T-helper 1 cell treated with Interleukin-12 subunit alpha and Interleukin-12 subunit beta and Interleukin-4 antibody, amounts not matched to agents 30 μg/mL and 1 μg/mL, for 36 hours (primary cell): ENCODE measurements at regions not wholly inside any gene's neighbourhood (a gene's known extent, or its start where the extent isn't known, plus 50 kb on each side); places are given as distances from the start of the nearest gene placed in this dataset.
"Not testable (repeated sequence)": the region's sequence is repeated elsewhere in the genome, so short reads cannot be mapped to it uniquely, and the experiment has no call there.

Experiments
- H3K27ac Mint-ChIP-seq: one replicate; pipeline ENCODE4 v1.8.0; 2021; ENCODE audit warnings: mild to moderate bottlenecking, mixed read lengths
- H3K27me3 Mint-ChIP-seq: one replicate; pipeline ENCODE4 v1.8.0; 2021; ENCODE audit warnings: low read depth, mixed read lengths
- H3K36me3 Mint-ChIP-seq: one replicate; pipeline ENCODE4 v1.8.0; 2021; ENCODE audit warnings: low read depth, mixed read lengths
- H3K4me1 Mint-ChIP-seq: one replicate; pipeline ENCODE4 v1.8.0; 2021; ENCODE audit warnings: low read depth, mixed read lengths
- H3K4me3 Mint-ChIP-seq: one replicate; pipeline ENCODE4 v1.8.0; 2021; ENCODE audit warnings: mild to moderate bottlenecking, moderate library complexity, mixed read lengths
- H3K9me3 Mint-ChIP-seq: one replicate; pipeline ENCODE4 v1.8.0; 2021; ENCODE audit warnings: mixed read lengths

GRCh38 chr16:86231996-86232350 lies 278.4 kb upstream of the FOXF1 start:
- Mint-ChIP-seq H3K36me3 (no peaks in the 10 kb centered on the region), H3K4me3 (no peak overlapping the region), H3K9me3 (no peaks in the 10 kb centered on the region), H3K27ac (no peak overlapping the region), H3K27me3 (peaks cover 4% of the 10 kb centered on the region), H3K4me1 (no peaks in the 10 kb centered on the region)

GRCh38 chr16:86232496-86232895 lies 277.8 kb upstream of the FOXF1 start:
- Mint-ChIP-seq H3K4me1 (no peaks in the 10 kb centered on the region), H3K27me3 (peaks cover 3% of the 10 kb centered on the region), H3K4me3 (no peak overlapping the region), H3K36me3 (no peaks in the 10 kb centered on the region), H3K9me3 (no peaks in the 10 kb centered on the region), H3K27ac (no peak overlapping the region)

- H3K36me3 Mint-ChIP-seq, H3K4me3 Mint-ChIP-seq, H3K27ac Mint-ChIP-seq, H3K27me3 Mint-ChIP-seq, H3K4me1 Mint-ChIP-seq, H3K9me3 Mint-ChIP-seq: not testable (repeated sequence)
These were observed 276.8 kb upstream of the FOXF1 start for GRCh38 chr16:86233506-86233905.

- Mint-ChIP-seq H3K9me3 (no peaks in the 10 kb centered on the region), H3K27ac (no peak overlapping the region), H3K4me1 (no peaks in the 10 kb centered on the region), H3K36me3 (no peaks in the 10 kb centered on the region), H3K27me3 (peaks cover 21% of the 10 kb centered on the region), H3K4me3 (no peak overlapping the region)
These were observed 270.9 kb upstream of the FOXF1 start for GRCh38 chr16:86239381-86239780.

- no peak overlapping the region for H3K4me3 Mint-ChIP-seq
- no peaks in the 10 kb centered on the region for H3K9me3 Mint-ChIP-seq
- H3K27ac Mint-ChIP-seq: no peak overlapping the region
- H3K36me3 Mint-ChIP-seq: no peaks in the 10 kb centered on the region
- no peaks in the 10 kb centered on the region for H3K4me1 Mint-ChIP-seq
- peaks cover 21% of the 10 kb centered on the region for H3K27me3 Mint-ChIP-seq
These were observed 269.5 kb upstream of the FOXF1 start for GRCh38 chr16:86240716-86241363.

GRCh38 chr16:86241681-86242080 lies 268.6 kb upstream of the FOXF1 start:
- Mint-ChIP-seq H3K27me3 (peaks cover 21% of the 10 kb centered on the region), H3K36me3 (no peaks in the 10 kb centered on the region), H3K27ac (no peak overlapping the region), H3K9me3 (no peaks in the 10 kb centered on the region), H3K4me1 (no peaks in the 10 kb centered on the region), H3K4me3 (no peak overlapping the region)

GRCh38 chr16:86242244-86243122 lies 267.8 kb upstream of the FOXF1 start:
- Mint-ChIP-seq H3K9me3 (no peaks in the 10 kb centered on the region), H3K27me3 (peaks cover 21% of the 10 kb centered on the region), H3K27ac (no peak overlapping the region), H3K36me3 (no peaks in the 10 kb centered on the region), H3K4me3 (no peak overlapping the region), H3K4me1 (no peaks in the 10 kb centered on the region)

GRCh38 chr16:86243123-86243473 lies 267.2 kb upstream of the FOXF1 start:
- Mint-ChIP-seq H3K27ac (no peak overlapping the region), H3K4me3 (no peak overlapping the region), H3K4me1 (no peaks in the 10 kb centered on the region), H3K9me3 (no peaks in the 10 kb centered on the region), H3K27me3 (peaks cover 21% of the 10 kb centered on the region), H3K36me3 (no peaks in the 10 kb centered on the region)

- Mint-ChIP-seq H3K36me3 (no peaks in the 10 kb centered on the region), H3K4me1 (no peaks in the 10 kb centered on the region), H3K4me3 (no peak overlapping the region), H3K9me3 (no peaks in the 10 kb centered on the region), H3K27me3 (peaks cover 21% of the 10 kb centered on the region), H3K27ac (no peak overlapping the region)
These were observed 266.7 kb upstream of the FOXF1 start for GRCh38 chr16:86243571-86244154.

GRCh38 chr16:86244158-86244557 lies 266.2 kb upstream of the FOXF1 start:
- Mint-ChIP-seq H3K9me3 (no peaks in the 10 kb centered on the region), H3K36me3 (no peaks in the 10 kb centered on the region), H3K4me3 (no peak overlapping the region), H3K27me3 (peaks cover 21% of the 10 kb centered on the region), H3K27ac (no peak overlapping the region), H3K4me1 (no peaks in the 10 kb centered on the region)

GRCh38 chr16:86244936-86245335 lies 265.4 kb upstream of the FOXF1 start:
- Mint-ChIP-seq H3K9me3 (no peaks in the 10 kb centered on the region), H3K27me3 (peaks cover 21% of the 10 kb centered on the region), H3K4me1 (no peaks in the 10 kb centered on the region), H3K27ac (no peak overlapping the region), H3K36me3 (no peaks in the 10 kb centered on the region), H3K4me3 (no peak overlapping the region)

- H3K4me3 Mint-ChIP-seq: no peak overlapping the region
- peaks cover 17% of the 10 kb centered on the region for H3K27me3 Mint-ChIP-seq
- no peaks in the 10 kb centered on the region for H3K36me3 Mint-ChIP-seq
- H3K27ac Mint-ChIP-seq: no peak overlapping the region
- no peaks in the 10 kb centered on the region for H3K9me3 Mint-ChIP-seq
- no peaks in the 10 kb centered on the region for H3K4me1 Mint-ChIP-seq
These were observed 265.0 kb upstream of the FOXF1 start for GRCh38 chr16:86245351-86245750.

GRCh38 chr16:86245895-86246294 lies 264.4 kb upstream of the FOXF1 start:
- Mint-ChIP-seq H3K36me3 (no peaks in the 10 kb centered on the region), H3K27me3 (peaks cover 12% of the 10 kb centered on the region), H3K27ac (no peak overlapping the region), H3K4me3 (no peak overlapping the region), H3K4me1 (no peaks in the 10 kb centered on the region), H3K9me3 (no peaks in the 10 kb centered on the region)

- no peak overlapping the region for H3K4me3 Mint-ChIP-seq
- H3K9me3 Mint-ChIP-seq: no peaks in the 10 kb centered on the region
- no peak overlapping the region for H3K27ac Mint-ChIP-seq
- no peaks in the 10 kb centered on the region for H3K36me3 Mint-ChIP-seq
- no peaks in the 10 kb centered on the region for H3K4me1 Mint-ChIP-seq
- H3K27me3 Mint-ChIP-seq: no peaks in the 10 kb centered on the region
These were observed 261.9 kb upstream of the FOXF1 start for GRCh38 chr16:86248310-86248905.

GRCh38 chr16:86249631-86250030 lies 260.7 kb upstream of the FOXF1 start:
- no peaks in the 10 kb centered on the region for H3K27me3 Mint-ChIP-seq
- no peaks in the 10 kb centered on the region for H3K9me3 Mint-ChIP-seq
- no peaks in the 10 kb centered on the region for H3K36me3 Mint-ChIP-seq
- H3K4me1 Mint-ChIP-seq: no peaks in the 10 kb centered on the region
- no peak overlapping the region for H3K27ac Mint-ChIP-seq
- no peak overlapping the region for H3K4me3 Mint-ChIP-seq
